Upper lobe of right lung (tissue), 1 donor: ENCODE measurements at regions not wholly inside any gene's neighbourhood (a gene's known extent, or its start where the extent isn't known, plus 50 kb on each side); places are given as distances from the start of the nearest gene placed in this dataset.

Experiments used
- ATAC-seq: fragments of 200-7000 bp; cut with Tn5 transposase; one replicate; pipeline ENCODE4 v1.9.1; 2020; ENCODE audit warnings: mild to moderate bottlenecking, moderate library complexity
- DNase-seq: peaks from one replicate; pipeline ENCODE4 v3.0.0-alpha.2; 2020
- H3K27ac ChIP-seq: fragments of 200-600 bp; one replicate; pipeline ENCODE4 v1.8.0; 2022
- H3K27me3 ChIP-seq: fragments of 200-600 bp; one replicate; pipeline ENCODE4 v1.8.0; 2022; ENCODE audit warnings: mild to moderate bottlenecking
- H3K36me3 ChIP-seq: fragments of 200-600 bp; one replicate; pipeline ENCODE4 v1.8.0; 2022
- H3K4me1 ChIP-seq: fragments of 200-600 bp; one replicate; pipeline ENCODE4 v1.8.0; 2022
- H3K4me3 ChIP-seq: fragments of 200-600 bp; one replicate; pipeline ENCODE4 v1.8.0; 2022; ENCODE audit warnings: mild to moderate bottlenecking
- H3K9me3 ChIP-seq: fragments of 200-600 bp; one replicate; pipeline ENCODE4 v1.8.0; 2022
- CTCF ChIP-seq: fragments of 200-600 bp; IDR thresholded peaks from one replicate; pipeline ENCODE4 v1.8.0; 2022; ENCODE audit warnings: antibody characterized with exemption
- intact Hi-C: fragments of 100-400 bp; cut with DNase I; formaldehyde crosslinking; loops from one replicate; pipeline ENCODE4 v1.11.0; 2022
- donor health status: DM: no; HTN: yes; CAD: no; lungs with severe emphysema.

GRCh38 chr1:5347726-5348125 is 644.5 kb downstream of the NPHP4 start:
- Histone ChIP-seq H3K4me1 (no peaks in the 10 kb centered on the region), H3K9me3 (no peaks in the 10 kb centered on the region), H3K27ac (no peak overlapping the region), H3K4me3 (no peak overlapping the region), H3K27me3 (peaks cover 4% of the 10 kb centered on the region), H3K36me3 (no peaks in the 10 kb centered on the region)
- intact Hi-C loops: no loop called here
- DNase-seq (no peak), ATAC-seq (no peak)
- no peak for TF ChIP-seq CTCF

- peaks cover 4% of the 10 kb centered on the region for H3K27me3 ChIP-seq
- no peaks in the 10 kb centered on the region for H3K36me3 ChIP-seq
- no peaks in the 10 kb centered on the region for H3K4me1 ChIP-seq
- no peaks in the 10 kb centered on the region for H3K9me3 ChIP-seq
- ATAC-seq (no peak), DNase-seq (no peak)
- intact Hi-C loops: no loop called here
- no peak overlapping the region for H3K4me3 ChIP-seq
- TF ChIP-seq CTCF: no peak
- no peak overlapping the region for H3K27ac ChIP-seq
Observed at GRCh38 chr1:5345556-5345955, 646.7 kb downstream of the NPHP4 start.

GRCh38 chr1:5343256-5344020 is 648.8 kb downstream of the NPHP4 start:
- Histone ChIP-seq H3K9me3 (no peaks in the 10 kb centered on the region), H3K36me3 (no peaks in the 10 kb centered on the region), H3K27ac (no peak overlapping the region), H3K27me3 (peaks cover 4% of the 10 kb centered on the region), H3K4me3 (no peak overlapping the region), H3K4me1 (no peaks in the 10 kb centered on the region)
- ATAC-seq (no peak), DNase-seq (no peak)
- no peak for TF ChIP-seq CTCF
- intact Hi-C loops: no loop called here

- DNase-seq: no peak
- intact Hi-C loops: no loop called here
Observed at GRCh38 chr1:5342830-5343229, 649.4 kb downstream of the NPHP4 start.

GRCh38 chr1:5342172-5342571 is 650.1 kb downstream of the NPHP4 start:
- DNase-seq: no peak
- ATAC-seq: no peak
- no peak for TF ChIP-seq CTCF
- H3K27ac ChIP-seq: no peak overlapping the region
- intact Hi-C loops: no loop called here
- H3K4me3 ChIP-seq: no peak overlapping the region
- H3K27me3 ChIP-seq: peaks cover 4% of the 10 kb centered on the region
- no peaks in the 10 kb centered on the region for H3K4me1 ChIP-seq
- no peaks in the 10 kb centered on the region for H3K36me3 ChIP-seq
- no peaks in the 10 kb centered on the region for H3K9me3 ChIP-seq

More at GRCh38 chr1:5342830-5343229, 649.4 kb downstream of the NPHP4 start:
- H3K4me1 ChIP-seq: no peaks in the 10 kb centered on the region
- no peaks in the 10 kb centered on the region for H3K36me3 ChIP-seq
- TF ChIP-seq CTCF: no peak
- ATAC-seq: no peak
- no peak overlapping the region for H3K4me3 ChIP-seq
- H3K9me3 ChIP-seq: no peaks in the 10 kb centered on the region
- peaks cover 4% of the 10 kb centered on the region for H3K27me3 ChIP-seq
- no peak overlapping the region for H3K27ac ChIP-seq

GRCh38 chr1:5341471-5341870 is 650.8 kb downstream of the NPHP4 start:
- ATAC-seq: no peak
- H3K27ac ChIP-seq: no peak overlapping the region
- no peak for DNase-seq
- no peaks in the 10 kb centered on the region for H3K4me1 ChIP-seq
- H3K27me3 ChIP-seq: peaks cover under 1% of the 10 kb centered on the region
- H3K9me3 ChIP-seq: no peaks in the 10 kb centered on the region
- no peak overlapping the region for H3K4me3 ChIP-seq
- TF ChIP-seq CTCF: no peak
- intact Hi-C loops: no loop called here
- no peaks in the 10 kb centered on the region for H3K36me3 ChIP-seq
